SH-SY5Y (cell line): ENCODE measurements at regions not wholly inside any gene's neighbourhood (a gene's known extent, or its start where the extent isn't known, plus 50 kb on each side); places are given as distances from the start of the nearest gene placed in this dataset.

Experiments
- GATA2 ChIP-seq: IDR thresholded peaks from 2 replicates; pipeline ENCODE4 v1.6.1; 2011; ENCODE audit warnings: mild to moderate bottlenecking, low read depth, low read length
- GATA3 ChIP-seq: IDR thresholded peaks from 2 replicates; pipeline ENCODE4 v1.6.1; 2011; ENCODE audit warnings: low read depth, mild to moderate bottlenecking, low read length, moderate library complexity

- TF ChIP-seq GATA2 (no peak), GATA3 (no peak)
These were observed 150.0 kb upstream of the ROBO2 start for GRCh38 chr3:76889911-76890310.
